ENCODE measurements at regions not wholly inside any gene's neighbourhood (a gene's known extent, or its start where the extent isn't known, plus 50 kb on each side); places are given as distances from the start of the nearest gene placed in this dataset.

DNA sequence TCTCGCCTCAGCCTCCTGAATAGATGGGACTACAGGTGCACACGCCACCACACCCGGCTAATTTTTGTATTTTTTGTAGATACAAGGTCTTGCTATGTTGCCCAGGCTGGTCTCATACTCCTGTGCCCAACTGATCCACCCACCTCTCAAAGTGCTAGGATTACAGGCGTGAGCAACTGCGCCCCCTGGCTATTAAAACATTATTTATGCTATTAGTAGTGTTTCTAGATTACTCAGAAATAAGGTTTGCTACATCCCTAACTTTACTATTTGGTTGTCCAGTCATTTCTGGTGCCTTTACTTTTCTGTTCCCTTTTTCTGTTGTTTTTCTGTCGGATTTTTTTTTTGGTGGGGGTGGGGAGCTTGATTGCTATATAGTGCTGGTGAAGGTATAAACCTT is 393.6 kb upstream of the TPM1 start:
- H4K20me1 ChIP-seq (ENCODE audit: insufficient read depth) = no peaks in the 10 kb centered on the region
- no peaks in the 10 kb centered on the region for H3K27me3 ChIP-seq (ENCODE audit: insufficient read depth, low read depth, low read length)
- H3K36me3 ChIP-seq (ENCODE audit: insufficient read depth, low read length) = no peaks in the 10 kb centered on the region
- TF ChIP-seq POLR2AphosphoS5 (IDR thresholded peaks at IDR 0.05) = no peak
- TF ChIP-seq SMC3 (conservative IDR thresholded peaks at IDR 0.05; ENCODE audit: poor library complexity) = no peak
- no peak for TF ChIP-seq RAD21 (conservative IDR thresholded peaks at IDR 0.05)
- TF ChIP-seq, protein P1, sequence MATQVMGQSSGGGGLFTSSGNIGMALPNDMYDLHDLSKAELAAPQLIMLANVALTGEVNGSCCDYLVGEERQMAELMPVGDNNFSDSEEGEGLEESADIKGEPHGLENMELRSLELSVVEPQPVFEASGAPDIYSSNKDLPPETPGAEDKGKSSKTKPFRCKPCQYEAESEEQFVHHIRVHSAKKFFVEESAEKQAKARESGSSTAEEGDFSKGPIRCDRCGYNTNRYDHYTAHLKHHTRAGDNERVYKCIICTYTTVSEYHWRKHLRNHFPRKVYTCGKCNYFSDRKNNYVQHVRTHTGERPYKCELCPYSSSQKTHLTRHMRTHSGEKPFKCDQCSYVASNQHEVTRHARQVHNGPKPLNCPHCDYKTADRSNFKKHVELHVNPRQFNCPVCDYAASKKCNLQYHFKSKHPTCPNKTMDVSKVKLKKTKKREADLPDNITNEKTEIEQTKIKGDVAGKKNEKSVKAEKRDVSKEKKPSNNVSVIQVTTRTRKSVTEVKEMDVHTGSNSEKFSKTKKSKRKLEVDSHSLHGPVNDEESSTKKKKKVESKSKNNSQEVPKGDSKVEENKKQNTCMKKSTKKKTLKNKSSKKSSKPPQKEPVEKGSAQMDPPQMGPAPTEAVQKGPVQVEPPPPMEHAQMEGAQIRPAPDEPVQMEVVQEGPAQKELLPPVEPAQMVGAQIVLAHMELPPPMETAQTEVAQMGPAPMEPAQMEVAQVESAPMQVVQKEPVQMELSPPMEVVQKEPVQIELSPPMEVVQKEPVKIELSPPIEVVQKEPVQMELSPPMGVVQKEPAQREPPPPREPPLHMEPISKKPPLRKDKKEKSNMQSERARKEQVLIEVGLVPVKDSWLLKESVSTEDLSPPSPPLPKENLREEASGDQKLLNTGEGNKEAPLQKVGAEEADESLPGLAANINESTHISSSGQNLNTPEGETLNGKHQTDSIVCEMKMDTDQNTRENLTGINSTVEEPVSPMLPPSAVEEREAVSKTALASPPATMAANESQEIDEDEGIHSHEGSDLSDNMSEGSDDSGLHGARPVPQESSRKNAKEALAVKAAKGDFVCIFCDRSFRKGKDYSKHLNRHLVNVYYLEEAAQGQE (IDR thresholded peaks at IDR 0.05; ENCODE audit: borderline replicate concordance) = no peak
- no peak for TF ChIP-seq EP300 (conservative IDR thresholded peaks at IDR 0.05; ENCODE audit: poor library complexity, severe bottlenecking)
- TF ChIP-seq EZH2 (IDR thresholded peaks at IDR 0.05; ENCODE audit: borderline replicate concordance, insufficient read depth, low read length, poor library complexity, severe bottlenecking) = no peak
- no peak for TF ChIP-seq MXI1 (conservative IDR thresholded peaks at IDR 0.05; ENCODE audit: poor library complexity, severe bottlenecking)
- no peak for TF ChIP-seq TAF1 (IDR thresholded peaks at IDR 0.05; ENCODE audit: low read depth)
- TF ChIP-seq, protein P2, sequence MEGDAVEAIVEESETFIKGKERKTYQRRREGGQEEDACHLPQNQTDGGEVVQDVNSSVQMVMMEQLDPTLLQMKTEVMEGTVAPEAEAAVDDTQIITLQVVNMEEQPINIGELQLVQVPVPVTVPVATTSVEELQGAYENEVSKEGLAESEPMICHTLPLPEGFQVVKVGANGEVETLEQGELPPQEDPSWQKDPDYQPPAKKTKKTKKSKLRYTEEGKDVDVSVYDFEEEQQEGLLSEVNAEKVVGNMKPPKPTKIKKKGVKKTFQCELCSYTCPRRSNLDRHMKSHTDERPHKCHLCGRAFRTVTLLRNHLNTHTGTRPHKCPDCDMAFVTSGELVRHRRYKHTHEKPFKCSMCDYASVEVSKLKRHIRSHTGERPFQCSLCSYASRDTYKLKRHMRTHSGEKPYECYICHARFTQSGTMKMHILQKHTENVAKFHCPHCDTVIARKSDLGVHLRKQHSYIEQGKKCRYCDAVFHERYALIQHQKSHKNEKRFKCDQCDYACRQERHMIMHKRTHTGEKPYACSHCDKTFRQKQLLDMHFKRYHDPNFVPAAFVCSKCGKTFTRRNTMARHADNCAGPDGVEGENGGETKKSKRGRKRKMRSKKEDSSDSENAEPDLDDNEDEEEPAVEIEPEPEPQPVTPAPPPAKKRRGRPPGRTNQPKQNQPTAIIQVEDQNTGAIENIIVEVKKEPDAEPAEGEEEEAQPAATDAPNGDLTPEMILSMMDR (IDR thresholded peaks at IDR 0.05; ENCODE audit: poor library complexity, severe bottlenecking) = no peak
- no peaks in the 10 kb centered on the region for H3K79me2 ChIP-seq (replicated peaks; ENCODE audit: insufficient read depth, low read length)
- H3K9me3 ChIP-seq (ENCODE audit: low read length) = no peaks in the 10 kb centered on the region
- H3K9me2 ChIP-seq (ENCODE audit: insufficient read depth, low read length) = no peaks in the 10 kb centered on the region
- H2AFZ ChIP-seq (ENCODE audit: low read depth, low read length) = no peak overlapping the region
- H3K27ac ChIP-seq (ENCODE audit: low read length) = no peak overlapping the region
- H3K4me2 ChIP-seq (ENCODE audit: low read length) = no peak overlapping the region
- H3K9ac ChIP-seq (ENCODE audit: low read length) = no peak overlapping the region
- no peaks in the 10 kb centered on the region for H3F3A ChIP-seq (ENCODE audit: insufficient read depth, low read length, poor library complexity, severe bottlenecking)
- no peak overlapping the region for H3K4me3 ChIP-seq (ENCODE audit: low read length)

DNA sequence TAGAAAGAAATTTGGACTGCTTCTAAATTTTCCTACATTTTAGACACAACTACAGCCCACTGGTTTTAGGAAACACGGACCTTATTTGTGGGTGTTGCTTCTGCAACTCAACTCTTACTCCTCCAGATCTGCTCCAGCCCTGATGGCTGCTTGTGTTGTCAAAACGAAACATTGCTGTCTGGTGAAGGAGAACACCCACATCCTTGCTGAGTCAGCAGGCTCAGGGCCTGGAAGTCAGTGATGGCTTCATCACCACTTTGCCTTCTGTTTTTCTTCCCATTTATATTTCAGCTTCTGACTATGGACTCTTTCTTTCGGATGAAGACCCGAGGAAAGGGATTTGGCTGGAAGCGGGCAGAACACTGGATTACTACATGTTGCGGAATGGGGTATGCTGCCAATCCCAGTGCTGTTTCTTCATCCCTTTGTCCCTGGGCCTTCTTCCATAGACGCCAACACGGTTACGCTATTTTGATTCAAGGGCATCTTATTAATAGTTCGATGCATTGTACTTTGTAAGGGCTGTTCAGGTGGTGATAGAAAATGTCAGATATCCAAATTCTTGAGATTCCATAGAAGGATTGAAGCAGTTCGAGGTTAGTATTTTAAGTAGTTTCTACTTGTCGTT is 392.6 kb upstream of the TPM1 start:
- H3K27me3 ChIP-seq (ENCODE audit: insufficient read depth, low read depth, low read length) = no peaks in the 10 kb centered on the region
- no peak overlapping the region for H3K4me3 ChIP-seq (ENCODE audit: low read length)
- H3K36me3 ChIP-seq (ENCODE audit: insufficient read depth, low read length) = no peaks in the 10 kb centered on the region
- H4K20me1 ChIP-seq (ENCODE audit: insufficient read depth) = no peaks in the 10 kb centered on the region
- no peaks in the 10 kb centered on the region for H3K9me2 ChIP-seq (ENCODE audit: insufficient read depth, low read length)
- H3K9ac ChIP-seq (ENCODE audit: low read length) = no peak overlapping the region
- no peak overlapping the region for H2AFZ ChIP-seq (ENCODE audit: low read depth, low read length)
- H3K79me2 ChIP-seq (replicated peaks; ENCODE audit: insufficient read depth, low read length) = no peaks in the 10 kb centered on the region
- no peak overlapping the region for H3K4me2 ChIP-seq (ENCODE audit: low read length)
- TF ChIP-seq, protein P1 (IDR thresholded peaks at IDR 0.05; ENCODE audit: borderline replicate concordance) = no peak
- TF ChIP-seq EP300 (conservative IDR thresholded peaks at IDR 0.05; ENCODE audit: poor library complexity, severe bottlenecking) (no peak), MXI1 (conservative IDR thresholded peaks at IDR 0.05; ENCODE audit: poor library complexity, severe bottlenecking) (no peak)
- H3F3A ChIP-seq (ENCODE audit: insufficient read depth, low read length, poor library complexity, severe bottlenecking) = no peaks in the 10 kb centered on the region
- H3K27ac ChIP-seq (ENCODE audit: low read length) = no peak overlapping the region
- no peaks in the 10 kb centered on the region for H3K9me3 ChIP-seq (ENCODE audit: low read length)
